Hepatocyte (in vitro differentiated cells): ENCODE measurements at regions not wholly inside any gene's neighbourhood (a gene's known extent, or its start where the extent isn't known, plus 50 kb on each side); places are given as distances from the start of the nearest gene placed in this dataset.

ENCODE experiments used
- CTCF ChIP-seq: fragments of 200-600 bp; sonication (generic); IDR thresholded peaks from 2 replicates; pipeline ENCODE4 v1.5.1; 2016; ENCODE audit warnings: antibody characterized with exemption, mild to moderate bottlenecking; ENCODE audit not compliant: poor library complexity
- EZH2 ChIP-seq: fragments of 200-600 bp; sonication (generic); IDR thresholded peaks from 2 replicates; pipeline ENCODE4 v1.6.1; 2016; ENCODE audit warnings: antibody characterized with exemption, mild to moderate bottlenecking, borderline replicate concordance

GRCh38 chr20:23189341-23189740 lies 103.2 kb upstream of the CD93 start:
- no peak for TF ChIP-seq CTCF
- no peak for TF ChIP-seq EZH2
